WTC11 (cell line): ENCODE measurements at regions not wholly inside any gene's neighbourhood (a gene's known extent, or its start where the extent isn't known, plus 50 kb on each side); places are given as distances from the start of the nearest gene placed in this dataset.

Source experiments
- ATF3 ChIP-seq: sonication (generic); formaldehyde crosslinking; conservative IDR thresholded peaks from 2 replicates; pipeline ENCODE4 v1.8.1; 2022; ENCODE audit warnings: mild to moderate bottlenecking, missing genetic modification reagents
- CREM ChIP-seq: sonication (generic); formaldehyde crosslinking; IDR thresholded peaks from 2 replicates; pipeline ENCODE4 v1.8.1; 2022; ENCODE audit warnings: mild to moderate bottlenecking, missing genetic modification reagents, moderate library complexity
- CTCF ChIP-seq: fragments of 200-600 bp; IDR thresholded peaks from 2 replicates; pipeline ENCODE4 v1.8.0; 2022; ENCODE audit warnings: antibody characterized with exemption
- MYBL2 ChIP-seq: sonication (generic); formaldehyde crosslinking; IDR thresholded peaks from 2 replicates; pipeline ENCODE4 v1.8.1; 2023; ENCODE audit warnings: mild to moderate bottlenecking, moderate library complexity, missing genetic modification reagents
- NR2C2 ChIP-seq: sonication (generic); formaldehyde crosslinking; IDR thresholded peaks from 2 replicates; pipeline ENCODE4 v1.8.0; 2022; ENCODE audit warnings: mild to moderate bottlenecking, missing genetic modification reagents
- SOX15 ChIP-seq: fragments of 250-450 bp; sonication (Bioruptor Pico); IDR thresholded peaks from 2 replicates; pipeline ENCODE4 v1.9.0; 2021; ENCODE audit warnings: mild to moderate bottlenecking
- SP1 ChIP-seq: sonication (generic); formaldehyde crosslinking; conservative IDR thresholded peaks from 2 replicates; pipeline ENCODE4 v1.8.1; 2022; ENCODE audit warnings: missing genetic modification reagents
- ZMAT4 ChIP-seq: fragments of 250-450 bp; sonication (Bioruptor Pico); IDR thresholded peaks from 2 replicates; pipeline ENCODE4 v1.9.0; 2021; ENCODE audit warnings: mild to moderate bottlenecking
- TF ChIP-seq, protein P1 (sequence below): sonication (generic); formaldehyde crosslinking; IDR thresholded peaks from 2 replicates; pipeline ENCODE4 v1.8.0; 2022; ENCODE audit warnings: mild to moderate bottlenecking, missing genetic modification reagents
- TF ChIP-seq, protein P2 (sequence below): fragments of 250-450 bp; sonication (Bioruptor Pico); IDR thresholded peaks from 2 replicates; pipeline ENCODE4 v1.9.0; 2021; ENCODE audit warnings: mild to moderate bottlenecking
- TF ChIP-seq, protein P3 (sequence below): sonication (generic); formaldehyde crosslinking; IDR thresholded peaks from 2 replicates; pipeline ENCODE4 v1.8.1; 2023; ENCODE audit warnings: mild to moderate bottlenecking, missing genetic modification reagents, moderate library complexity
- TF ChIP-seq, protein P4 (sequence below): sonication (generic); formaldehyde crosslinking; IDR thresholded peaks from 2 replicates; pipeline ENCODE4 v1.8.1; 2023; ENCODE audit warnings: mild to moderate bottlenecking, missing genetic modification reagents, borderline replicate concordance

DNA sequence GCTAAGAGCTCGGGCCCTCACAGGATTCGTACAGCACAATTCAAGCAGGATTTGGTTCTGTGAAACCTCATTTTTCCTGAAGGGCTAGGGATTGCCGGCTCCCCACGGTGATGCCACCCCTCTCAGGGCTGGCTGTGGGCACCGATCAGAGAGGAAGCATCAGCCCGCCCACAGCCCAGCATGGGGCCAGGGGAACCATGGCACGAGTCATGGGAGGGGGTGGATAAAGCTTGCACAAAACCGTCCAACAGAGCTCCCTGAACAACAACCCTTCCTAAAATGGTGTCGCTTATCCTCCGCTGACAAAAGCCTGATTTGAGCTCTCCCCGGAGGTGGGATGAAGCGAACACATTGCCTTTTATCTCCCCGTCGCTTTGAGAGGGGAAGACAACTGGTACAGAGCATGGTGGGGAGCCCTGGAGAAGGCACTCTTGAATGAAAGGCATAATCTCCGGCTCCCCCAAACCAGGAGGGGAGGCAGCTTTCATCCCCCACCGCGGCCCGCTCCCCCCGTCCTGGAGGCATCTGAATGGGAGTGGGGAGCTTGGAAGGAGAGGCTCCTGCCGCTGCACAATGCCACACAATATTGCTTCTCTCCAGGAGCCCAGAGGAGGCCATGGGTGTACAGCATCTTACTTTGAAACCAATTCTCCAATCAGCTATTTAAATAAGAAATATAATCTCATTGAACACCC, 144.0 kb downstream of the RPS24 start:
- TF ChIP-seq CTCF = no peak
- TF ChIP-seq ZMAT4 (CRISPR knock-in tag) = no peak
- no peak for TF ChIP-seq SP1 (CRISPR knock-in tag)
- TF ChIP-seq SOX15 (CRISPR knock-in tag) = no peak
- TF ChIP-seq, protein P1, sequence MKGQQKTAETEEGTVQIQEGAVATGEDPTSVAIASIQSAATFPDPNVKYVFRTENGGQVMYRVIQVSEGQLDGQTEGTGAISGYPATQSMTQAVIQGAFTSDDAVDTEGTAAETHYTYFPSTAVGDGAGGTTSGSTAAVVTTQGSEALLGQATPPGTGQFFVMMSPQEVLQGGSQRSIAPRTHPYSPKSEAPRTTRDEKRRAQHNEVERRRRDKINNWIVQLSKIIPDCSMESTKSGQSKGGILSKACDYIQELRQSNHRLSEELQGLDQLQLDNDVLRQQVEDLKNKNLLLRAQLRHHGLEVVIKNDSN = no peak
- TF ChIP-seq CREM (CRISPR knock-in tag) = no peak
- TF ChIP-seq, protein P2, sequence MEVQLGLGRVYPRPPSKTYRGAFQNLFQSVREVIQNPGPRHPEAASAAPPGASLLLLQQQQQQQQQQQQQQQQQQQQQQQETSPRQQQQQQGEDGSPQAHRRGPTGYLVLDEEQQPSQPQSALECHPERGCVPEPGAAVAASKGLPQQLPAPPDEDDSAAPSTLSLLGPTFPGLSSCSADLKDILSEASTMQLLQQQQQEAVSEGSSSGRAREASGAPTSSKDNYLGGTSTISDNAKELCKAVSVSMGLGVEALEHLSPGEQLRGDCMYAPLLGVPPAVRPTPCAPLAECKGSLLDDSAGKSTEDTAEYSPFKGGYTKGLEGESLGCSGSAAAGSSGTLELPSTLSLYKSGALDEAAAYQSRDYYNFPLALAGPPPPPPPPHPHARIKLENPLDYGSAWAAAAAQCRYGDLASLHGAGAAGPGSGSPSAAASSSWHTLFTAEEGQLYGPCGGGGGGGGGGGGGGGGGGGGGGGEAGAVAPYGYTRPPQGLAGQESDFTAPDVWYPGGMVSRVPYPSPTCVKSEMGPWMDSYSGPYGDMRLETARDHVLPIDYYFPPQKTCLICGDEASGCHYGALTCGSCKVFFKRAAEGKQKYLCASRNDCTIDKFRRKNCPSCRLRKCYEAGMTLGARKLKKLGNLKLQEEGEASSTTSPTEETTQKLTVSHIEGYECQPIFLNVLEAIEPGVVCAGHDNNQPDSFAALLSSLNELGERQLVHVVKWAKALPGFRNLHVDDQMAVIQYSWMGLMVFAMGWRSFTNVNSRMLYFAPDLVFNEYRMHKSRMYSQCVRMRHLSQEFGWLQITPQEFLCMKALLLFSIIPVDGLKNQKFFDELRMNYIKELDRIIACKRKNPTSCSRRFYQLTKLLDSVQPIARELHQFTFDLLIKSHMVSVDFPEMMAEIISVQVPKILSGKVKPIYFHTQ (CRISPR knock-in tag) = no peak
- no peak for TF ChIP-seq NR2C2 (CRISPR knock-in tag)
- TF ChIP-seq, protein P3, sequence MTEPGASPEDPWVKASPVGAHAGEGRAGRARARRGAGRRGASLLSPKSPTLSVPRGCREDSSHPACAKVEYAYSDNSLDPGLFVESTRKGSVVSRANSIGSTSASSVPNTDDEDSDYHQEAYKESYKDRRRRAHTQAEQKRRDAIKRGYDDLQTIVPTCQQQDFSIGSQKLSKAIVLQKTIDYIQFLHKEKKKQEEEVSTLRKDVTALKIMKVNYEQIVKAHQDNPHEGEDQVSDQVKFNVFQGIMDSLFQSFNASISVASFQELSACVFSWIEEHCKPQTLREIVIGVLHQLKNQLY = no peak
- TF ChIP-seq, protein P4, sequence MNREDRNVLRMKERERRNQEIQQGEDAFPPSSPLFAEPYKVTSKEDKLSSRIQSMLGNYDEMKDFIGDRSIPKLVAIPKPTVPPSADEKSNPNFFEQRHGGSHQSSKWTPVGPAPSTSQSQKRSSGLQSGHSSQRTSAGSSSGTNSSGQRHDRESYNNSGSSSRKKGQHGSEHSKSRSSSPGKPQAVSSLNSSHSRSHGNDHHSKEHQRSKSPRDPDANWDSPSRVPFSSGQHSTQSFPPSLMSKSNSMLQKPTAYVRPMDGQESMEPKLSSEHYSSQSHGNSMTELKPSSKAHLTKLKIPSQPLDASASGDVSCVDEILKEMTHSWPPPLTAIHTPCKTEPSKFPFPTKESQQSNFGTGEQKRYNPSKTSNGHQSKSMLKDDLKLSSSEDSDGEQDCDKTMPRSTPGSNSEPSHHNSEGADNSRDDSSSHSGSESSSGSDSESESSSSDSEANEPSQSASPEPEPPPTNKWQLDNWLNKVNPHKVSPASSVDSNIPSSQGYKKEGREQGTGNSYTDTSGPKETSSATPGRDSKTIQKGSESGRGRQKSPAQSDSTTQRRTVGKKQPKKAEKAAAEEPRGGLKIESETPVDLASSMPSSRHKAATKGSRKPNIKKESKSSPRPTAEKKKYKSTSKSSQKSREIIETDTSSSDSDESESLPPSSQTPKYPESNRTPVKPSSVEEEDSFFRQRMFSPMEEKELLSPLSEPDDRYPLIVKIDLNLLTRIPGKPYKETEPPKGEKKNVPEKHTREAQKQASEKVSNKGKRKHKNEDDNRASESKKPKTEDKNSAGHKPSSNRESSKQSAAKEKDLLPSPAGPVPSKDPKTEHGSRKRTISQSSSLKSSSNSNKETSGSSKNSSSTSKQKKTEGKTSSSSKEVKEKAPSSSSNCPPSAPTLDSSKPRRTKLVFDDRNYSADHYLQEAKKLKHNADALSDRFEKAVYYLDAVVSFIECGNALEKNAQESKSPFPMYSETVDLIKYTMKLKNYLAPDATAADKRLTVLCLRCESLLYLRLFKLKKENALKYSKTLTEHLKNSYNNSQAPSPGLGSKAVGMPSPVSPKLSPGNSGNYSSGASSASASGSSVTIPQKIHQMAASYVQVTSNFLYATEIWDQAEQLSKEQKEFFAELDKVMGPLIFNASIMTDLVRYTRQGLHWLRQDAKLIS (CRISPR knock-in tag) = no peak
- TF ChIP-seq ATF3 (CRISPR knock-in tag) = no peak
- TF ChIP-seq MYBL2 = no peak
